Lung (tissue), 11 donors: ENCODE measurements at regions not wholly inside any gene's neighbourhood (a gene's known extent, or its start where the extent isn't known, plus 50 kb on each side); places are given as distances from the start of the nearest gene placed in this dataset.

Source experiments
- ATAC-seq: fragments of 200-7000 bp; cut with Tn5 transposase; one replicate; pipeline ENCODE4 v1.9.1; 2020; ENCODE audit warnings: moderate number of reproducible peaks; ENCODE audit not compliant: insufficient read depth, low FRiP score
- DNase-seq, 3 donors: peaks; one replicate each; pipeline ENCODE4 v3.0.0-alpha.2; 2013 to 2017
- H3K27ac ChIP-seq, 2 donors: one replicate each; pipeline ENCODE4 v1.5.1; 2013; ENCODE audit warnings: mild to moderate bottlenecking in 2 of 2, moderate library complexity in 2 of 2, control low read depth in 1 of 2, inconsistent platforms in 1 of 2, low read depth in 1 of 2, low read length in 1 of 2
- H3K27me3 ChIP-seq, 3 donors: one replicate each; pipeline ENCODE4 v1.5.1; 2013; ENCODE audit warnings: low read length in 2 of 3; ENCODE audit not compliant: control insufficient read depth in 3 of 3, insufficient read depth in 3 of 3
- H3K36me3 ChIP-seq, 4 donors: one replicate each; pipeline ENCODE4 v1.5.1; 2013; ENCODE audit warnings: low read length in 4 of 4, mild to moderate bottlenecking in 1 of 4, moderate library complexity in 1 of 4; ENCODE audit not compliant: control insufficient read depth in 4 of 4, insufficient read depth in 4 of 4
- H3K4me1 ChIP-seq, 5 donors: one replicate each; pipeline ENCODE4 v1.5.1; 2013; ENCODE audit warnings: low read length in 5 of 5, mild to moderate bottlenecking in 2 of 5, moderate library complexity in 1 of 5; ENCODE audit not compliant: control insufficient read depth in 5 of 5, insufficient read depth in 5 of 5
- H3K4me3 ChIP-seq: one replicate; pipeline ENCODE4 v1.5.1; 2013; ENCODE audit warnings: mild to moderate bottlenecking, control low read depth, moderate library complexity
- H3K9ac ChIP-seq, 2 donors: one replicate each; pipeline ENCODE4 v1.5.1; 2013; ENCODE audit warnings: low read length in 2 of 2, control low read depth in 1 of 2; ENCODE audit not compliant: insufficient read depth in 1 of 2
- H3K9me3 ChIP-seq, 4 donors: one replicate each; pipeline ENCODE4 v1.5.1; 2013; ENCODE audit warnings: low read length in 3 of 4, mild to moderate bottlenecking in 1 of 4, moderate library complexity in 1 of 4; ENCODE audit not compliant: control insufficient read depth in 4 of 4, insufficient read depth in 3 of 4
- WGBS, 2 donors: extraction: QIAGEN DNeasy Blood & Tissue Kit; methylation state at CpG; one replicate each; pipeline ENCODE4 v1.1.7; 2013; 5-methylcytosine and 5-hydroxymethylcytosine counted together
- TF ChIP-seq, protein P1 (sequence below): IDR thresholded peaks from 2 replicates; pipeline ENCODE4 v1.5.1; 2012; ENCODE audit warnings: mild to moderate bottlenecking; ENCODE audit errors: control extremely low read depth, extremely low read depth
- donor health status: control.
- donor health status: control.
- donor health status: Bipolar disorder and iron deficiency.
- donor health status: healthy.
- donor health status: DM: yes; HTN: yes; CAD: no.

DNA sequence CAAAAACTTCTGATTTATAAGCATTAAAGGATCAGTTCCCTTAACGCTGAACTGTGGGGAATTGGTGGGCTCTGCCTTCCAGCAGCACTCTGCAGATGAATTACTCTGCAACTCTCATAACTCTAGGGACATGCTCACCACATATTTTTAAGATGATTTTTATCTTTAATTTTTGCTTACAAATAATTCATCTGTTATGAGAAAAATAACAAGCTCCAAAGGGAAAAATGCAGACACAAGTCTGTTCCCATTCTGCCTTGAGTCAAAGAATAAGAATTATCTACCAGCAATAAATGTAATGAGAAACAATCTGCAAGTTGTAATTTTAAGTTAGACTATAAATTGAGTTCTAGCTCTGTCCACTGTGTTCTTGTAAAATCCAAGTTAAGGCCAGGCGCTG, 133.1 kb upstream of the MDM1 start:
- Histone ChIP-seq H3K27ac (no peak overlapping the region), H3K27me3 (no peaks in the 10 kb centered on the region), H3K4me1 (no peaks in the 10 kb centered on the region), H3K36me3 (no peaks in the 10 kb centered on the region), H3K9me3 (no peaks in the 10 kb centered on the region), H3K4me3 (no peak overlapping the region), H3K9ac (no peak overlapping the region)
- ATAC-seq = no peak
- 93 to 94% methylated on average over 2 of the region's 2 CpGs for WGBS, 2 donors
- TF ChIP-seq, protein P1, sequence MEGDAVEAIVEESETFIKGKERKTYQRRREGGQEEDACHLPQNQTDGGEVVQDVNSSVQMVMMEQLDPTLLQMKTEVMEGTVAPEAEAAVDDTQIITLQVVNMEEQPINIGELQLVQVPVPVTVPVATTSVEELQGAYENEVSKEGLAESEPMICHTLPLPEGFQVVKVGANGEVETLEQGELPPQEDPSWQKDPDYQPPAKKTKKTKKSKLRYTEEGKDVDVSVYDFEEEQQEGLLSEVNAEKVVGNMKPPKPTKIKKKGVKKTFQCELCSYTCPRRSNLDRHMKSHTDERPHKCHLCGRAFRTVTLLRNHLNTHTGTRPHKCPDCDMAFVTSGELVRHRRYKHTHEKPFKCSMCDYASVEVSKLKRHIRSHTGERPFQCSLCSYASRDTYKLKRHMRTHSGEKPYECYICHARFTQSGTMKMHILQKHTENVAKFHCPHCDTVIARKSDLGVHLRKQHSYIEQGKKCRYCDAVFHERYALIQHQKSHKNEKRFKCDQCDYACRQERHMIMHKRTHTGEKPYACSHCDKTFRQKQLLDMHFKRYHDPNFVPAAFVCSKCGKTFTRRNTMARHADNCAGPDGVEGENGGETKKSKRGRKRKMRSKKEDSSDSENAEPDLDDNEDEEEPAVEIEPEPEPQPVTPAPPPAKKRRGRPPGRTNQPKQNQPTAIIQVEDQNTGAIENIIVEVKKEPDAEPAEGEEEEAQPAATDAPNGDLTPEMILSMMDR = no peak
- no peak for DNase-seq

DNA sequence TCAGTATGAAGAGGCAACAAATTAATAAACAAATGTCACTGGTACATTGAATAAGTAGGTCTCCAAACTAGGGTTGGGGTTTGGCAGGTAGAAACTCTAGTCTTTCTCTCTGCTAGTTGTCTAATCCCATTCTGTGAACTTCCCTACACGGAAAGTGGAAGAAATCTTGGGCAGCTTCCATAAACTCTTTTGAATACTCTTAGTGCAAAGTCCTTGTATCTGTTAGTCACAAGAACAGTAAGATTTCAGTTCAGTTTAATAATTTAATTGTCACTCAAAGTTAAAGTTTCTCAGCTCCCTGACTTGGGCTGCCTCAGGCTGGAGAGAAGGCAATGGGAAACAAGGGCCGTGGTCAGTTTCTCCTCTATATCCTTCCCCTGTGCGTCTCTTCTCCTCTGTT, 135.4 kb upstream of the MDM1 start:
- ATAC-seq (no peak), DNase-seq (no peak)
- Histone ChIP-seq H3K27me3 (no peaks in the 10 kb centered on the region), H3K4me1 (no peaks in the 10 kb centered on the region), H3K27ac (no peak overlapping the region), H3K36me3 (no peaks in the 10 kb centered on the region), H3K9me3 (no peaks in the 10 kb centered on the region), H3K4me3 (no peak overlapping the region), H3K9ac (no peak overlapping the region)
- TF ChIP-seq, protein P1 = no peak
- WGBS, 2 donors = 87 to 91% methylated on average over 3 of the region's 3 CpGs

DNA sequence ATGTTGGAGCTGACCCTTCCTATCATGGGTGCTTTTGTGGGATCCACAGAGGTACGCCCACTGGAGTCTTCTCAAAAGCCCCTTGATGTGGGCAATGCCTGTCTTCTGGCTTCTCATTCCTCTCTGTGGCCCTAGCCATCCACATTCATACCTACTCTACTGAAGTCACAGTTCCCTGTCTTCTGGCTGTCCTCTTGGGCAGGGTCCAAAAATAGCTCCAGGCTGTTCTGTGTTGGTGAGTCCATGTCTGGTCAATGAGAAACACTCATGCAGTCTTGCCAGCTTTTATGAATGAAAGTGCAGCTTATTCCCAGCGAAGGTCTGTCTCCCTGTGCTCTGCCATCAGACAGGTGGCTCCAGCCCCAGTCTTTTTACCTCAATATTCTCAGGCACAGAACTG, 135.9 kb upstream of the MDM1 start:
- Histone ChIP-seq H3K27ac (no peak overlapping the region), H3K9ac (no peak overlapping the region), H3K4me3 (no peak overlapping the region), H3K4me1 (no peaks in the 10 kb centered on the region), H3K27me3 (no peaks in the 10 kb centered on the region), H3K9me3 (no peaks in the 10 kb centered on the region), H3K36me3 (no peaks in the 10 kb centered on the region)
- 93 to 94% methylated on average over 2 of the region's 2 CpGs for WGBS, 2 donors
- ATAC-seq = no peak
- no peak for DNase-seq
- TF ChIP-seq, protein P1 = no peak

DNA sequence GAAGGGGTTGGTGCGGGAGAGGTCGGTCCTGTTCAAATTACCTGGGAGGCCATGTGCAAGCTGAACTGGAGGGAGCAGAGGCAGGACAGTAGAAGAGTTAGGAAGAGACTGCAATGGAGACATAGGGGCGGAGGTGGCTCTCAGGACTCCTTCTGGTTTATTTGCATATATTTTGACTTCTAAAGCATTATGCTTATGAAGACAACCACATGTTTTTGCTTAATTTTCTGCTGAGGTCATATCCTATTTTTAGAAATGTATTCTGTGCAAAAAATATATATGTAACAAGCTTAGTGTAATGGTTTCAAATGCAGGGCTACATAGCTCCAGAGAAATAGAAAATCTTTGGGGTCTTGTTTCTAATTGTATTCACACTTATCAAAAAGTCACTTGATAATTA, 137.0 kb upstream of the MDM1 start:
- no peaks in the 10 kb centered on the region for H3K4me1 ChIP-seq
- H3K36me3 ChIP-seq = no peaks in the 10 kb centered on the region
- H3K27me3 ChIP-seq = no peaks in the 10 kb centered on the region
- no peak overlapping the region for H3K4me3 ChIP-seq
- no peaks in the 10 kb centered on the region for H3K9me3 ChIP-seq
- H3K27ac ChIP-seq = no peak overlapping the region
- no peak for ATAC-seq
- TF ChIP-seq, protein P1 = no peak
- WGBS, 2 donors = 94 to 95% methylated on average over 3 of the region's 3 CpGs
- no peak overlapping the region for H3K9ac ChIP-seq
- DNase-seq = no peak
